GM23248 (cell line): ENCODE measurements at regions not wholly inside any gene's neighbourhood (a gene's known extent, or its start where the extent isn't known, plus 50 kb on each side); places are given as distances from the start of the nearest gene placed in this dataset.

Source experiments
- EZH2 ChIP-seq: fragments of 200-600 bp; sonication (generic); IDR thresholded peaks from 2 replicates; pipeline ENCODE4 v1.6.1; 2018; ENCODE audit warnings: antibody characterized with exemption, mild to moderate bottlenecking; ENCODE audit not compliant: insufficient read depth, poor library complexity, severe bottlenecking
- EZH2phosphoT487 ChIP-seq: fragments of 200-600 bp; sonication (generic); IDR thresholded peaks from 2 replicates; pipeline ENCODE4 v1.6.1; 2018; ENCODE audit warnings: antibody characterized with exemption, moderate library complexity, mild to moderate bottlenecking, low read depth; ENCODE audit not compliant: insufficient read depth

DNA sequence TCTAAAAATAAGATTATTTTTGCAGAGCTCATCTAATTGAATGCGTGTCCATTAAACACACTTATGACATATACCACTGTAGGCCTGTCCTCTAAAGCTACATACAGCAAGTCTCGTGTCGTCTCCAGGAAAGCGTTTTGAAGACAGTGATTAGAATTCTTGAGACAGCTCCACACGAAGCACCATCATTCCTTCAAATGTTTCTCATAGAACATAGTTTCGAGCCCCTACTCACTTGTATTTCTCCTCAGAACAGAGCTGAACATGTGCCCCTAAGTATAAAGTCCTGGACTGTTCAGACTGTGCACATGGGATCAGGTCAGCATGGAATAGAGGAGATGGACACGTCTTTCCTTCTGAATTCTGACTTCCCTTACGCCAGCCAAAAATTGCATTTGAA is 64.5 kb upstream of the HMGA2 start:
- TF ChIP-seq EZH2: no peak
- TF ChIP-seq EZH2phosphoT487: no peak
